GM12801 (cell line): ENCODE measurements at regions not wholly inside any gene's neighbourhood (a gene's known extent, or its start where the extent isn't known, plus 50 kb on each side); places are given as distances from the start of the nearest gene placed in this dataset.

Source experiments
- CTCF ChIP-seq: IDR thresholded peaks from one replicate; pipeline ENCODE4 v1.5.1; 2011; ENCODE audit warnings: control low read depth; ENCODE audit not compliant: insufficient read length; ENCODE audit errors: extremely low read depth

- TF ChIP-seq CTCF = no peak
These were observed 728.8 kb downstream of the RERGL start for GRCh38 chr12:17361224-17361623.

DNA sequence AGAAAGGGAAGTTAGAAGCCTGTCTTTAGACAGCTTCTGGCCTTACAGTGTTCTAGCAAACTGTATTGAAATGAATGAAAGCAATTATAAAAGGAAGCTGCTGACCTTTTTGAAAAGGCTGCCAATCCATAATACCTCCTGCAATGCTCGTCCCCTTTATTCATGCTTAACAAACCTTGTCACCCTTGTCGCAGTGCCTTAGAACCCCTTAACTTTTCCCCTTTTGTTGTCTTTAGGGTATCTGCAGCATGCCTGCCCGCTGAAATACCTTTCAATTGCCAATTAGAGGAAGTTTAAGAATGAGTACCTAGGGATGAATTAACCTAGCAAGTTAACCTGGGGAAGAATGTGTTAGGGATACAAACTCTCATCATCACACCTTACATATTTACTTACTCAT lies 731.2 kb downstream of the RERGL start:
- no peak for TF ChIP-seq CTCF

DNA sequence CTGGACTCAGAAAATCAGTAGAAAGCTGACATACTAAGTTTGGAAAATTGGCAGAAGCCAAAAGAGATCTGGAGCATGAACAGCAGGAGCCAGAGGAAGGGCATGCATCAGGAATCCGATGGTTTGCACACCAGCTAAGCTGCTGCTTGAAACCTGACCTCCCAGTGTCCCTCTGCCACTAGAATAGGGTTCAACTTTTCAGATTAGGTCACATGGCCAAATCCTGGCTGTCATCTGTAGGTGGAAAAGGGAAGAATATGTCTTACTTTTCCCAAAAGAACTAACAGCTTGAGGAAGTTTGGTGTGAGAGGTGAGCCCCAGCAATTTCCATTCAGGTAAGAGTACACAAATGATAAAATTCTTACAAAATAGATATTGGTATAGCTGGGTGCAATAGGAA lies 732.6 kb downstream of the RERGL start:
- no peak for TF ChIP-seq CTCF

DNA sequence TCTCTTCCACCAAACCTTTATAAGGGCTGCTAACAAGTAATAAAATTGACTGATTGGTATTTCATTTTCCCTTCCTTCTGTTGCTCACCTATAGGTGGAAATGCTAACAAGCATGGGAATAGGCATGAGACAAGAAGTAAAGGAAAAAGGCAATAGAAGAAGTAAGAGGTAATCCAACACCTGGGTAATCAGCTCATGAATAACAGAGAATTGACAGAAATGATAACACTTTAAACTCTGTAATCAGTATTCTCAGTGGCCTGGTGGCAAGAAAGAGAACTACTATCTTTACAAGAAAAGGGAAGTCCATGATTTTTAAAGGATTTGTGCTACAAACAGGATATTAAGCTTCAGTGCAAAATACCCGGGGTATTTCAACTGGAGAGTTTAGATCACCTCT lies 737.8 kb downstream of the RERGL start:
- TF ChIP-seq CTCF = no peak

DNA sequence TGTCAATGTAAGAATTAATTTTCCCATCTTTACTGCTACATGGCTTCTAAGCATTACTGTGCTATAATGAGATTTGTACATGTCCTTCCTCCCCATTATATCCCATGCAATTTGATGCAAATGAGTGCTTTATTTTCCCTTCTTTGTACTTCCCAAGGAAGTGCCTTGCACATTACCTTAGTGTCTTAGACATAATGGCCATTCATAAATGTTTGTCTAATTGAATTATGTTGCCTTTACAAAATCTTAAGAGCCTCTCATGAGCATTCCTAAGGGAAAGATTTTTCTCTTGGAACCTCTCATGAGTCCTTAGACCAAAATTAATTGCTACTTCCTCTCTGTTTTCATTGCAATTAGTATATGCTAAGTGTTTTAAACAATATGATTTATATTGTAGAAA lies 741.7 kb downstream of the RERGL start:
- TF ChIP-seq CTCF = no peak

- no peak for TF ChIP-seq CTCF
These were observed 738.7 kb upstream of the LMO3 start for GRCh38 chr12:17344649-17345048.

- no peak for TF ChIP-seq CTCF
These were observed 736.5 kb upstream of the LMO3 start for GRCh38 chr12:17342381-17342961.

DNA sequence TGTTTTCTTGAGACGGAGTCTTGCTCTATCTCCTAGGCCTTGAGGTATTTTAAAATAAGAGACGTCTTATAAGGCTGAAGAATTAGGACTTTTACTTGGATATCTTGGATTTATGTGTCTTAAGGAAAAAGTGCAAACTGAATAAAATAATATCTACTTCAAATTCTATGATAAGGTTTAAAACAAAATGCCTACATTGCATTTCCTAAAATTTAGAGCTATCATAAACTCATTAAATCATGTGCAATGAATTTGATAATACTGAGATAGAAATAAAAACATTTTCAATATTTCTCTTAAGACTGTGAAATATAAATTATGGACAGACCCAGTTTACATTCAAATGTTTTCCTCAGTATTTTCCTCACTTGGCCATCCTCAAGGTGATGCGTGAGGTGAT lies 729.5 kb upstream of the LMO3 start:
- no peak for TF ChIP-seq CTCF
